Sigmoid colon (tissue), 3 donors: ENCODE measurements at regions not wholly inside any gene's neighbourhood (a gene's known extent, or its start where the extent isn't known, plus 50 kb on each side); places are given as distances from the start of the nearest gene placed in this dataset.

Source experiments
- CTCF ChIP-seq, 4 experiments: fragments of 450-650 bp in 3 of 4; fragments of 200-600 bp in 1 of 4; IDR thresholded peaks; one replicate each; pipeline ENCODE4 v1.5.1; 2016 to 2019; ENCODE audit warnings: antibody characterized with exemption in 4 of 4, mild to moderate bottlenecking in 3 of 4, moderate library complexity in 2 of 4
- POLR2A ChIP-seq, 2 donors: fragments of 450-650 bp; IDR thresholded peaks; one replicate each; pipeline ENCODE4 v1.6.1; 2016; ENCODE audit warnings: antibody characterized with exemption in 2 of 2, mild to moderate bottlenecking in 2 of 2, moderate library complexity in 2 of 2

- TF ChIP-seq POLR2A (IDR thresholded peaks at IDR 0.05) (no peak), CTCF (IDR thresholded peaks at IDR 0.05) (no peak)
Measured at GRCh38 chr12:105681341-105681740, 350.9 kb downstream of the C12orf75 start.
